Kidney epithelial cell (primary cell): ENCODE measurements at regions not wholly inside any gene's neighbourhood (a gene's known extent, or its start where the extent isn't known, plus 50 kb on each side); places are given as distances from the start of the nearest gene placed in this dataset.
A peak's percentile ranks its signal among the peaks of the same experiment; 100 is the strongest.

Experiments
- DNase-seq: peaks from one replicate; pipeline ENCODE4 v3.0.0-alpha.2; 2010; ENCODE audit warnings: low read depth
- H3K27me3 ChIP-seq: 2 replicates; pipeline ENCODE4 v1.6.0; 2011; ENCODE audit warnings: low read length; ENCODE audit not compliant: control insufficient read depth, insufficient read depth
- H3K36me3 ChIP-seq: 2 replicates; pipeline ENCODE4 v1.5.1; 2011; ENCODE audit warnings: low read length; ENCODE audit not compliant: control insufficient read depth, insufficient read depth
- H3K4me3 ChIP-seq: 2 replicates; pipeline ENCODE4 v1.5.1; 2011; ENCODE audit warnings: low read depth, mild to moderate bottlenecking, control low read depth, low read length
- CTCF ChIP-seq: IDR thresholded peaks from 2 replicates; pipeline ENCODE4 v1.5.1; 2011; ENCODE audit warnings: mild to moderate bottlenecking, moderate library complexity, low read length, control low read depth, inconsistent platforms; ENCODE audit not compliant: insufficient read depth, poor library complexity, severe bottlenecking

- H3K27me3 ChIP-seq, result no peaks in the 10 kb centered on the region
- no peak overlapping the region for H3K4me3 ChIP-seq
- H3K36me3 ChIP-seq, result no peaks in the 10 kb centered on the region
- TF ChIP-seq CTCF, result no peak
- DNase-seq, result no peak
Observed at GRCh38 chr7:28355635-28356319, 56.5 kb upstream of the CREB5 start.

GRCh38 chr7:28356619-28357018, 55.7 kb upstream of the CREB5 start:
- no peak for DNase-seq
- Histone ChIP-seq H3K27me3 (no peaks in the 10 kb centered on the region), H3K36me3 (no peaks in the 10 kb centered on the region), H3K4me3 (no peak overlapping the region)
- no peak for TF ChIP-seq CTCF

- DNase-seq, result peak; percentile 92
- Histone ChIP-seq H3K27me3 (no peaks in the 10 kb centered on the region), H3K4me3 (no peak overlapping the region), H3K36me3 (no peaks in the 10 kb centered on the region)
- TF ChIP-seq CTCF, result no peak
Observed at GRCh38 chr7:28358423-28358868, 53.9 kb upstream of the CREB5 start.

- Histone ChIP-seq H3K36me3 (no peaks in the 10 kb centered on the region), H3K4me3 (no peak overlapping the region), H3K27me3 (no peaks in the 10 kb centered on the region)
- TF ChIP-seq CTCF, result no peak
- DNase-seq, result no peak
Observed at GRCh38 chr7:28360739-28361138, 51.6 kb upstream of the CREB5 start.

GRCh38 chr7:28361551-28361950, 50.8 kb upstream of the CREB5 start:
- no peak overlapping the region for H3K4me3 ChIP-seq
- TF ChIP-seq CTCF, result no peak
- no peak for DNase-seq

GRCh38 chr7:28362182-28362581, 50.1 kb upstream of the CREB5 start:
- Histone ChIP-seq H3K36me3 (no peaks in the 10 kb centered on the region), H3K4me3 (no peak overlapping the region), H3K27me3 (no peaks in the 10 kb centered on the region)
- no peak for DNase-seq
- no peak for TF ChIP-seq CTCF

More at GRCh38 chr7:28361551-28361950, 50.8 kb upstream of the CREB5 start:
- H3K27me3 ChIP-seq, result no peaks in the 10 kb centered on the region
- no peaks in the 10 kb centered on the region for H3K36me3 ChIP-seq
